Ascending aorta (tissue), 2 donors: ENCODE measurements at regions not wholly inside any gene's neighbourhood (a gene's known extent, or its start where the extent isn't known, plus 50 kb on each side); places are given as distances from the start of the nearest gene placed in this dataset.

Experiments
- DNase-seq, 2 donors: peaks; one replicate each; pipeline ENCODE4 v3.0.0-alpha.2; 2019; ENCODE audit warnings: low spot score in 2 of 2
- H3K27ac ChIP-seq, 2 donors: fragments of 200-600 bp; sonication (generic); one replicate each; pipeline ENCODE4 v1.5.1; 2016 to 2017; ENCODE audit warnings: mild to moderate bottlenecking in 1 of 2
- H3K27me3 ChIP-seq: fragments of 200-600 bp; sonication (generic); one replicate; pipeline ENCODE4 v1.5.1; 2017
- H3K36me3 ChIP-seq, 2 donors: fragments of 200-600 bp; sonication (generic); one replicate each; pipeline ENCODE4 v1.5.1; 2016
- H3K4me1 ChIP-seq, 2 donors: fragments of 200-600 bp; sonication (generic); one replicate each; pipeline ENCODE4 v1.5.1; 2016 to 2017; ENCODE audit warnings: mild to moderate bottlenecking in 1 of 2
- H3K4me3 ChIP-seq, 2 donors: fragments of 200-600 bp; sonication (generic); one replicate each; pipeline ENCODE4 v1.5.1; 2016 to 2017; ENCODE audit warnings: mild to moderate bottlenecking in 1 of 2
- H3K9me3 ChIP-seq, 2 donors: fragments of 200-600 bp; sonication (generic); one replicate each; pipeline ENCODE4 v1.5.1; 2016
- intact Hi-C: fragments of 100-400 bp; cut with DNase I; formaldehyde crosslinking; loops from one replicate; pipeline ENCODE4 v1.15.1; 2023
- TF ChIP-seq, protein P1 (sequence below), 3 experiments: fragments of 200-600 bp in 2 of 3; fragments of 450-650 bp in 1 of 3; sonication (generic) in 2 of 3; IDR thresholded peaks; one replicate each; pipeline ENCODE4 v1.5.1; 2016 to 2019; ENCODE audit warnings: antibody characterized with exemption in 3 of 3, mild to moderate bottlenecking in 1 of 3, moderate library complexity in 1 of 3

DNA sequence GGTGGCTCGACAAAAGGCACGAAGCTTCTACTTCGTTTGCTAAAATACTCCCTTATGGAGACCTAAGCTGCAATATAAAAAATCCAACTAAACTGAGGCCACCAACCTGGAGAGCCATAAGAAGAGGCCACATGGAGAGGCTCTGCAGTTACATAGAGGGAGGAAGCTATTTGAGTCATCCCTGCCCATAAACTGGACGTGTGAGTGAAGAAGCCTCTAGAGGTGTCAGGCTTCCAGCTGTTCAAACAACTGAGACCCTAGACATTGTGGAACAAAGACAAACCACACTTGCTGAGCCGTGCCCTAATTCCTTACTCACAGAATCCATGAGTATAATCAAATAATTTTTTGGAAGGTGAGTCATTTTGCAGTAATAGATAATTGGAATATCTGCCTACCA, 50.2 kb upstream of the GMNC start:
- Histone ChIP-seq H3K36me3 (no peaks in the 10 kb centered on the region), H3K9me3 (no peaks in the 10 kb centered on the region), H3K4me3 (no peak overlapping the region), H3K4me1 (no peaks in the 10 kb centered on the region), H3K27me3 (no peaks in the 10 kb centered on the region), H3K27ac (no peak overlapping the region)
- DNase-seq, result no peak
- TF ChIP-seq, protein P1, sequence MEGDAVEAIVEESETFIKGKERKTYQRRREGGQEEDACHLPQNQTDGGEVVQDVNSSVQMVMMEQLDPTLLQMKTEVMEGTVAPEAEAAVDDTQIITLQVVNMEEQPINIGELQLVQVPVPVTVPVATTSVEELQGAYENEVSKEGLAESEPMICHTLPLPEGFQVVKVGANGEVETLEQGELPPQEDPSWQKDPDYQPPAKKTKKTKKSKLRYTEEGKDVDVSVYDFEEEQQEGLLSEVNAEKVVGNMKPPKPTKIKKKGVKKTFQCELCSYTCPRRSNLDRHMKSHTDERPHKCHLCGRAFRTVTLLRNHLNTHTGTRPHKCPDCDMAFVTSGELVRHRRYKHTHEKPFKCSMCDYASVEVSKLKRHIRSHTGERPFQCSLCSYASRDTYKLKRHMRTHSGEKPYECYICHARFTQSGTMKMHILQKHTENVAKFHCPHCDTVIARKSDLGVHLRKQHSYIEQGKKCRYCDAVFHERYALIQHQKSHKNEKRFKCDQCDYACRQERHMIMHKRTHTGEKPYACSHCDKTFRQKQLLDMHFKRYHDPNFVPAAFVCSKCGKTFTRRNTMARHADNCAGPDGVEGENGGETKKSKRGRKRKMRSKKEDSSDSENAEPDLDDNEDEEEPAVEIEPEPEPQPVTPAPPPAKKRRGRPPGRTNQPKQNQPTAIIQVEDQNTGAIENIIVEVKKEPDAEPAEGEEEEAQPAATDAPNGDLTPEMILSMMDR (IDR thresholded peaks at IDR 0.05), result no peak
- intact Hi-C loops, result no loop called here
